GM12878 (cell line): ENCODE measurements at regions not wholly inside any gene's neighbourhood (a gene's known extent, or its start where the extent isn't known, plus 50 kb on each side); places are given as distances from the start of the nearest gene placed in this dataset.

ENCODE experiments used
- CREB1 ChIP-seq: IDR thresholded peaks from 2 replicates; pipeline ENCODE4 v1.6.1; 2012; ENCODE audit warnings: low read depth, mild to moderate bottlenecking, inconsistent platforms
- CTCF ChIP-seq, 3 experiments: IDR thresholded peaks in 2 of 3; conservative IDR thresholded peaks in 1 of 3; 2 replicates each; pipeline ENCODE4 v1.5.1; 2011; ENCODE audit warnings: low read depth in 3 of 3, low read length in 3 of 3, mild to moderate bottlenecking in 3 of 3, control low read depth in 2 of 3, moderate library complexity in 2 of 3, inconsistent platforms in 1 of 3, mixed read lengths in 1 of 3; ENCODE audit not compliant: control insufficient read depth in 2 of 3, insufficient read depth in 1 of 3; ENCODE audit errors: extremely low read depth in 1 of 3
- EZH2 ChIP-seq: IDR thresholded peaks from 2 replicates; pipeline ENCODE4 v1.6.1; 2012; ENCODE audit warnings: low read depth, mild to moderate bottlenecking, control low read depth, inconsistent platforms, low read length, borderline replicate concordance; ENCODE audit not compliant: control insufficient read depth
- HCFC1 ChIP-seq: fragments of 150-350 bp; IDR thresholded peaks from 2 replicates; pipeline ENCODE4 v1.6.1; 2014; ENCODE audit warnings: low read length
- JUND ChIP-seq: IDR thresholded peaks from 2 replicates; pipeline ENCODE4 v1.6.1; 2012; ENCODE audit warnings: low read depth, mild to moderate bottlenecking, low read length, improper control_type of control experiment, moderate library complexity
- POLR2A ChIP-seq: IDR thresholded peaks from 2 replicates; pipeline ENCODE4 v1.6.1; 2011; ENCODE audit warnings: low read depth, mild to moderate bottlenecking, low read length
- POLR2AphosphoS5 ChIP-seq: IDR thresholded peaks from 2 replicates; pipeline ENCODE4 v1.6.1; 2011; ENCODE audit warnings: mild to moderate bottlenecking, low read length, inconsistent platforms
- RBBP5 ChIP-seq: fragments of 200-600 bp; sonication (generic); conservative IDR thresholded peaks from 2 replicates; pipeline ENCODE4 v1.6.1; 2016
- REST ChIP-seq: IDR thresholded peaks from 2 replicates; pipeline ENCODE4 v1.6.1; 2012; ENCODE audit warnings: mild to moderate bottlenecking, low read depth, low read length
- SMC3 ChIP-seq: IDR thresholded peaks from 2 replicates; pipeline ENCODE4 v1.6.1; 2011; ENCODE audit warnings: low read length, improper control_type of control experiment, borderline replicate concordance
- SP1 ChIP-seq: IDR thresholded peaks from one replicate; pipeline ENCODE4 v1.6.1; 2011; ENCODE audit warnings: low read depth, low read length
- YY1 ChIP-seq: IDR thresholded peaks from 2 replicates; pipeline ENCODE4 v1.6.1; 2011; ENCODE audit warnings: low read depth, mild to moderate bottlenecking, low read length
- TF ChIP-seq, protein P1 (sequence below): fragments of 450-650 bp; IDR thresholded peaks from 2 replicates; pipeline ENCODE4 v1.6.1; 2016; ENCODE audit warnings: mild to moderate bottlenecking
- TF ChIP-seq, protein P2 (sequence below): IDR thresholded peaks from 2 replicates; pipeline ENCODE4 v1.6.1; 2011; ENCODE audit warnings: mild to moderate bottlenecking, low read depth, low read length, moderate library complexity; ENCODE audit not compliant: insufficient replicate concordance

DNA sequence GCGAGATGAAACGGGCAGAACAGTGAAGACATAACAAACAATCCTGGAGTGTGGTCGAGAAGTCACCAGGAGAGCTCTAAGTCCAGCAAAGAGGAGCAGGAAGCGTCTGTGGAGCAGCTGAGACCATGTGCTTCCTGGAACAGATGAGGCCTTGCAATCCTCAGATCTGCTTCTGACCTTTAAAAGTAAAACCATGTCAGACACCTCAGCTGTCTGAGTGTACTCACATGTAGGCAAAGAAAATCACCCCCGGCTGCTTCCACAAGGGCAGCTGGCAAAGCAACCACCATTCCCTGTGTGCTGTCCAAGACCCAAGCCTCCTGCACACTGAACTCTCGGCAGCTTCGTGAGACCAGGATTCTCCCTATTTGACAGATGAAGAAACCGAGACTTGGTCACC is 76.6 kb downstream of the EDN3 start:
- TF ChIP-seq CTCF (IDR thresholded peaks at IDR 0.05 in 2 of 3, conservative IDR thresholded peaks at IDR 0.05 in 1 of 3; ENCODE audit: control insufficient read depth in 2 of 3, extremely low read depth in 1 of 3, insufficient read depth in 1 of 3, low read depth in 3 of 3, low read length in 3 of 3) (no peak), HCFC1 (no peak), SMC3 (no peak), REST (no peak), JUND (no peak), CREB1 (no peak), YY1 (no peak), POLR2A (no peak), RBBP5 (no peak), EZH2 (no peak), POLR2AphosphoS5 (no peak), SP1 (no peak)
- TF ChIP-seq, protein P1, sequence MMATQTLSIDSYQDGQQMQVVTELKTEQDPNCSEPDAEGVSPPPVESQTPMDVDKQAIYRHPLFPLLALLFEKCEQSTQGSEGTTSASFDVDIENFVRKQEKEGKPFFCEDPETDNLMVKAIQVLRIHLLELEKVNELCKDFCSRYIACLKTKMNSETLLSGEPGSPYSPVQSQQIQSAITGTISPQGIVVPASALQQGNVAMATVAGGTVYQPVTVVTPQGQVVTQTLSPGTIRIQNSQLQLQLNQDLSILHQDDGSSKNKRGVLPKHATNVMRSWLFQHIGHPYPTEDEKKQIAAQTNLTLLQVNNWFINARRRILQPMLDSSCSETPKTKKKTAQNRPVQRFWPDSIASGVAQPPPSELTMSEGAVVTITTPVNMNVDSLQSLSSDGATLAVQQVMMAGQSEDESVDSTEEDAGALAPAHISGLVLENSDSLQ, result no peak
- TF ChIP-seq, protein P2, sequence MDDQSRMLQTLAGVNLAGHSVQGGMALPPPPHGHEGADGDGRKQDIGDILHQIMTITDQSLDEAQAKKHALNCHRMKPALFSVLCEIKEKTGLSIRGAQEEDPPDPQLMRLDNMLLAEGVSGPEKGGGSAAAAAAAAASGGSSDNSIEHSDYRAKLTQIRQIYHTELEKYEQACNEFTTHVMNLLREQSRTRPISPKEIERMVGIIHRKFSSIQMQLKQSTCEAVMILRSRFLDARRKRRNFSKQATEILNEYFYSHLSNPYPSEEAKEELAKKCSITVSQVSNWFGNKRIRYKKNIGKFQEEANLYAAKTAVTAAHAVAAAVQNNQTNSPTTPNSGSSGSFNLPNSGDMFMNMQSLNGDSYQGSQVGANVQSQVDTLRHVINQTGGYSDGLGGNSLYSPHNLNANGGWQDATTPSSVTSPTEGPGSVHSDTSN, result no peak
